HUES6 (cell line): ENCODE measurements at regions not wholly inside any gene's neighbourhood (a gene's known extent, or its start where the extent isn't known, plus 50 kb on each side); places are given as distances from the start of the nearest gene placed in this dataset.

ENCODE experiments used
- H3K27ac ChIP-seq: 2 replicates; pipeline ENCODE4 v1.7.0; 2013; ENCODE audit warnings: low read depth, mild to moderate bottlenecking, low read length, inconsistent platforms
- H3K27me3 ChIP-seq: 2 replicates; pipeline ENCODE4 v1.6.1; 2013; ENCODE audit warnings: low read length; ENCODE audit not compliant: control insufficient read depth, insufficient read depth
- H3K36me3 ChIP-seq: 2 replicates; pipeline ENCODE4 v1.6.1; 2013; ENCODE audit warnings: low read length; ENCODE audit not compliant: control insufficient read depth, insufficient read depth
- H3K4me1 ChIP-seq: 2 replicates; pipeline ENCODE4 v1.6.1; 2013; ENCODE audit warnings: low read length; ENCODE audit not compliant: control insufficient read depth, insufficient read depth
- H3K4me3 ChIP-seq: 2 replicates; pipeline ENCODE4 v1.5.1; 2013; ENCODE audit warnings: low read depth, low read length
- H3K9ac ChIP-seq: one replicate; pipeline ENCODE4 v1.6.1; 2013; ENCODE audit warnings: mild to moderate bottlenecking, low read length
- H3K9me3 ChIP-seq: 2 replicates; pipeline ENCODE4 v1.6.1; 2013; ENCODE audit warnings: low read depth, low read length; ENCODE audit not compliant: control insufficient read depth, insufficient read depth

DNA sequence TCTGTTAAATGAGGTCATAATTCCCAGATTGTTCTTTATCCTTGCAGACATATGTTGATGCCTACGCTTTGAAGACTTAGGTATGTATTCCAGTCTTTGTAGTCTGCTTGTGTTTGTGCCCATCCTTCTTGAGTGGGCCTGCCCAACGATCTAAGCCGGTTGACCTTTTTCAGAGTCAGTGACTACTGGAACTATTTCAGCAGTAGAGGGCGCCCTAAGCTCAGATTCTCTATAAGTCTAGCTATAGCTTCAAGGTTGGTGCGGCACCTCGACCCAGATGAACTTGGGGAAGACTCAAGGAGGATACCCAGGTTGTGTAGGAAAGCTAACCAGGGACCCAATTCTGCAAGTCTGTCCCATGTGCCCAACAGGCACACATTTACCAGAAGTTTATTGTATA is 228.8 kb upstream of the PPP2R3A start:
- H3K9me3 ChIP-seq = no peaks in the 10 kb centered on the region; the same call in 1 of the 2 replicates
- H3K4me1 ChIP-seq = no peaks in the 10 kb centered on the region
- no peaks in the 10 kb centered on the region for H3K36me3 ChIP-seq
- no peaks in the 10 kb centered on the region for H3K27me3 ChIP-seq
- no peak overlapping the region for H3K27ac ChIP-seq
- H3K9ac ChIP-seq = no peak overlapping the region
- H3K4me3 ChIP-seq = no peak overlapping the region

DNA sequence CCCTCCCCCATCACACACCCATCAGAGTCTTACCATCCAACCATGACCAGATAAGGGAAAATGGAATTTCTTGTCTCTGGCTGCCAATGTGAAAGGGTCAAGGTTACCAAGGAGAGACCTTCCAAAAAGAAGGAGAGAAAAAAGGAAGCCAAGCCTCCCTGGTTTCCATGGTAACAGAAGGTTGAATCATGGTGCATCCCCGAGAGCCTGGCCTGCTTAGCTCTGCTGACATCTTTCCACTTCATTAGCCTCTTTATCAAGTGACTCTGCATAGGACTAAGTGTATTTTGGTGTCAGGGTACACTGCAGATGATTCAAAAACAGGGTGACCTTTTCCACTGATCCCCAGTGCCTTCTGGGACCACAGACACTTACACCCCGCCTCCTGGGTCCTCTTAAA is 225.7 kb upstream of the PPP2R3A start:
- H3K9me3 ChIP-seq = no peaks in the 10 kb centered on the region; the same call in 1 of the 2 replicates
- H3K9ac ChIP-seq = no peak overlapping the region
- H3K4me3 ChIP-seq = no peak overlapping the region
- no peaks in the 10 kb centered on the region for H3K36me3 ChIP-seq
- no peaks in the 10 kb centered on the region for H3K4me1 ChIP-seq
- no peak overlapping the region for H3K27ac ChIP-seq
- H3K27me3 ChIP-seq = no peaks in the 10 kb centered on the region

DNA sequence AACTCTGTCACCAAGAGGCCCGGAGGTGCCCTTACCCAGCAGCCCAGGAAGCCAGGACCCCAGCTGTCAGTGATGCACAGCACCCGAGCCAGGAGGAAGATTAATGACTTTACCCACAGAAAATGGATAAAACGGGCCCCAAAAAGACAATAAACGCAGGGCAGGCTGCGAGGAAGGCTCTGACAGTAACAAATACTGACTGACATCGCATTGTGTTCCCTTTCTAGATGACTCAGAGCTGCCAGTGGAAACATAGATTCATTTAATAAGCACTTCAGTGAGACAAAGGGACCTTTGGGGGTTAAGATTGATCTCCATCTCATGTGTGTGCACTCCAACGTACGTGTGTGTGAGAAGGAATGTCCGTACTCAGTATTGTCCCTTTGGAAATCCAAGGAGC is 225.3 kb upstream of the PPP2R3A start:
- Histone ChIP-seq H3K9me3 (no peaks in the 10 kb centered on the region; the same call in 1 of the 2 replicates), H3K4me1 (no peaks in the 10 kb centered on the region), H3K36me3 (no peaks in the 10 kb centered on the region), H3K27ac (no peak overlapping the region), H3K27me3 (no peaks in the 10 kb centered on the region), H3K4me3 (no peak overlapping the region), H3K9ac (no peak overlapping the region)

DNA sequence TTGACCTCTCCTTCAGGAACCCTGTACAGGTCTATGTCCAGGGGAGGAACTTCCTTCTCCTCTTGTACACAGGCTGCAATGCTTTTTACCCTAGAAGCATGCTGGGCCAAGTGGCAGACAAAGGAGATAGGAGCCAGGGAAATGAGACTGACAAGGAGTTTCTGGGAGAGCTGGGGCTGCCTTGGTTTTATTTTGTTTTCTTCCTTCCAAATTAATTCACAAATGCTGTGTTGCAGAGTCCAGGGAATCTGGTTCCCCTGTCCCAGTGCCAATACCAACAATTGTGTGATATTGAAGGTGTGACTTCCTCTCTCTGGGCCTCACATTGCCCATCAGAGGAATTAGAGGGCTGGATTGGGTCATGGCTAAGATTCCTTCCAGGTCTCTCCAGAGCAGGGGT is 224.8 kb upstream of the PPP2R3A start:
- H3K4me1 ChIP-seq = no peaks in the 10 kb centered on the region
- H3K9me3 ChIP-seq = no peaks in the 10 kb centered on the region; the same call in 1 of the 2 replicates
- no peak overlapping the region for H3K27ac ChIP-seq
- no peaks in the 10 kb centered on the region for H3K36me3 ChIP-seq
- peaks cover 1% of the 10 kb centered on the region; the same call in 1 of the 2 replicates for H3K27me3 ChIP-seq
- no peak overlapping the region for H3K9ac ChIP-seq
- H3K4me3 ChIP-seq = no peak overlapping the region

DNA sequence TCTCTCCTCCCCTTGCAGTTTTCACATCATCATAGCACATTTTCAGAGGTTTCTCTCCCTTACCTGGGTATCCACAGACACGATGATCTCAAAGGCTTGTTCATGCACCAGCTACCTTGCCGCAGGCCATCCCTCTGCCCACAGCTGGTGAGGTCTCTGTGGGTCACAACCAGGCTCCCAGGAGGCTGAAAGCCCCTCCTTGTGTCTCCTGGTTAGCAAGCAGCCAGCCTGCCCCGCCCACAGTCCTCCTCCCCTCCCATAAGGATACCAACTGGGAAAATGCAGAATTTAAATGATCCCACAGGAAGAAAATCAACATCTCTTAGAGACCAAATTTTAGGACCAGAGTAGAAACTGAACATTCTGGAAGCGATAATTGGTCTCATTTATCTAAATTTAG is 213.5 kb upstream of the PPP2R3A start:
- H3K4me3 ChIP-seq = no peak overlapping the region
- H3K9ac ChIP-seq = no peak overlapping the region
- H3K9me3 ChIP-seq = no peaks in the 10 kb centered on the region
- no peak overlapping the region for H3K27ac ChIP-seq
- no peaks in the 10 kb centered on the region for H3K36me3 ChIP-seq
- no peaks in the 10 kb centered on the region for H3K4me1 ChIP-seq
- H3K27me3 ChIP-seq = no peaks in the 10 kb centered on the region; the same call in 1 of the 2 replicates

DNA sequence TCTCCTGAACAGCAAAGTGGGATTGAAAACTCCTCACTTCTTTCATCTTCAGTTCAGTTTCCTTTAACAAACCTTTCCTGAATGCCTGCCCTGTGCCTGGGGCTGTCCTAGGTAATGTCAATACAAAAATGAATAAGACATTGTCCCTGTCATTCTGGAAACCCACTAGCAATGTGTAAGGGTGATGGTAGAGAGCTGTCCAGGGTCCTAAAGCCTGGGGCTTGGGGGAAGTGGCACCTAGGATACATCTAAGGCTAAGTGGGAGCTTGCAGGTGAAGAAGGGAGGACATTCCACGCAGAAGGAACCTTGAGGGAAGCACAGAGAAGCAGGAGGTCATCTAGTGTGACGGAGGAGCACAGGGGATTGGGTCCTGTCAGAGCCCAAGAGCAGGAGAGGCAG is 212.7 kb upstream of the PPP2R3A start:
- no peaks in the 10 kb centered on the region; the same call in 1 of the 2 replicates for H3K27me3 ChIP-seq
- H3K4me3 ChIP-seq = no peak overlapping the region
- H3K4me1 ChIP-seq = no peaks in the 10 kb centered on the region
- no peaks in the 10 kb centered on the region for H3K9me3 ChIP-seq
- H3K9ac ChIP-seq = no peak overlapping the region
- no peak overlapping the region for H3K27ac ChIP-seq
- H3K36me3 ChIP-seq = no peaks in the 10 kb centered on the region

DNA sequence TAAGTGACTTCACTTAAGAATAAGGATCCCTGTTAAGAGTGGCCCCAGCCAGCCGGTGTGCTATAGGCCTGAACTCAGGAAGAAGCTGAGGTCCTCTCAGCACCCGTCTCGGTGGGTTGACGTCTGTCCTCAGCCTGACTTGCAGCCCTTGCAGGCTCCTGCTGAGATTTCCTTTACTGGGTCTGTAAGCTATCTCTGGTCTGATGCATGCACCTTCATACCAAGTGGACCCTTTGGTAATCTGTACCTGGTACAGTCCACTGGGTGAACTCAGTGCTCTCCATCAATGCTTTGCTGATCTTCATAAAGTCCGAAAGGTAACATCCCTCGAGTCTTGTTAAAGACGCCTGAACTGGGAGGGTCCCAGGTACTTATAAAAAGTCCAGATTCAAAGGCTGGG is 212.0 kb upstream of the PPP2R3A start:
- no peak overlapping the region for H3K9ac ChIP-seq

DNA sequence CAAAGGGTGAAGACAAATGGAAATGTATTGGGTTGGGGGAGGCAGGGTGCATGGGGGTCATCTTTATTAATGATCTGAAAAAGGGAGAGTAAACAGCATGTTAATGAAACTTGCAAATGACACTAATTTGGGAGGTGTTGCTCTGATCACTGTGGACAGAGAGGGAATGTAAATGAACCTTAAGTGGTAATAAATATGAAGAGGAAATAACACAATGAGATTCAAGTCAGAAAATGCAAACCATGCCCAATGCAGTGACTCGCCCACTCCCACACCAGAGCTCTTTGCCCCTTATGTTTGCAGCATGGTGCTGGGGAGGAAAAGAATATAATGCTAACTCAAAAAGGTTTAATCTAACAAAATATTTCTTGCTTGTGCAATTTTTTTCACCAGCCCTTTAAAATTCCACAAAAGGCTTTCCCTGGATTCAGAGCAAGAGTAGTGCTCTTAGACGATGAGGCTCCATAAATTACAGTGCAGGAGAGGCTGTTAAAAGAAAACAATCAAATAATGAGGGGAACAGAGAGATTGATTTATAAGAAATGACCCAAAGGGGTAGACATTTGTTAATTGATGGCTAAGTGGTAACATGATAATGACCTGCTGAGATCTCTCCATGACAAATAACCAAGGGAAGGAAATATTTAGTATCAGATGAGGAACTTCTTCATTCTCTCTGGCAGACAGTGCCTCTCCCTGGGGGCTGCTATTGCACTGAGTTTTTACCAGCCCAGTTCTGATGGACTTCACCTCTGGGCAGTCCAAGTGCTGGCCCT is 210.0 kb upstream of the PPP2R3A start:
- H3K27me3 ChIP-seq = no peaks in the 10 kb centered on the region; the same call in 1 of the 2 replicates
- no peak overlapping the region for H3K9ac ChIP-seq
- H3K4me3 ChIP-seq = no peak overlapping the region
- no peaks in the 10 kb centered on the region for H3K36me3 ChIP-seq
- H3K4me1 ChIP-seq = no peaks in the 10 kb centered on the region
- H3K27ac ChIP-seq = no peak overlapping the region
- no peaks in the 10 kb centered on the region for H3K9me3 ChIP-seq

More for the DNA sequence above, 212.0 kb upstream of the PPP2R3A start:
- no peaks in the 10 kb centered on the region for H3K4me1 ChIP-seq
- no peaks in the 10 kb centered on the region; the same call in 1 of the 2 replicates for H3K27me3 ChIP-seq
- H3K9me3 ChIP-seq = no peaks in the 10 kb centered on the region
- H3K36me3 ChIP-seq = no peaks in the 10 kb centered on the region
- H3K27ac ChIP-seq = no peak overlapping the region
- no peak overlapping the region for H3K4me3 ChIP-seq

DNA sequence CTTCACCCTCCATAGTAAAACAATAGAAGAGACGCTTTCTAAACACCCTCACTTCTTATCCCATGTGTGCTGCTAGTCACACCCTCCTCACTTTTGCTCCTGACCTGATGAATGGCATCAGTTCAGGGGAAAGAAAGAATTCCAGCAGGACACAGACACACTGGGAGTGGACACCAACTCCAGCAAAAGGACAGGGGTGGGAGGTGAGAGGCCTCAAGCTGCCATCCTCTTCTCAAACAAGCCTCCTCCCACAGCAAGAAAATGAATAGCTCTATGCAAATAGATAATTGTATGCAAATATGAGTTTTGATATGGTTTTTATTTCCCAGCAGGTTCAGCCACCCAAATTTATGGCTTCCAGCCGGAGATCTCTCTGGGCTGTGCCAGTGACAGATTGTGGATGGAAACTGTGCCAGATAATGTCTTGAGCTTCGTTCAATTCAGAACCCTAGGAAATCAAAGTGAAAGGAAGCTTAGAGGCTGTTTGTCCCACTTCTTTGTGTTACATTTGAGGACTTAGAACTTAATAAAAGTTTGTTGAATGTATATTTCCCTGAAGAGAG is 209.3 kb upstream of the PPP2R3A start:
- no peak overlapping the region for H3K9ac ChIP-seq
- H3K27me3 ChIP-seq = no peaks in the 10 kb centered on the region
- no peaks in the 10 kb centered on the region for H3K4me1 ChIP-seq
- no peaks in the 10 kb centered on the region for H3K9me3 ChIP-seq
- H3K27ac ChIP-seq = no peak overlapping the region
- no peaks in the 10 kb centered on the region for H3K36me3 ChIP-seq
- H3K4me3 ChIP-seq = no peak overlapping the region

DNA sequence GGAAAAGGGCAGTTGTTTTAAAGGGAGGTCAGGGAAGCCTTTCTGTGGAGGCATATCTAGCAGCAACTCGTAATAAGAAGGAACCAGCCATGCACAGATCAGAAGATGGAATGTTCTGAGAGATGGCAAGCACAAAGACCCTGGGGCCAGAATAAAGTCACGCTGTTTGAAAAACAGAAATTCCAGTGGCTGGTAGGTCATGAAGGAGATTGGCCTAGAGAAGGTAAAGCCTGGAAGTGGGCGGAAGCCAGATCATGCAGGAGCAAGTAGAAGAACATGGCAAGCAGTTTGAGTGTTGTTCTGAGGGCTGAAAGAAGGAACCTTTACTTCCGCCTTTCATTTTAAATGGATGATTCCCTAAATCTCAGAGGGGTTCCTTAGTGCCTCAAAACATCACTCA is 208.1 kb upstream of the PPP2R3A start:
- Histone ChIP-seq H3K9ac (no peak overlapping the region), H3K27me3 (no peaks in the 10 kb centered on the region), H3K27ac (no peak overlapping the region), H3K4me1 (no peaks in the 10 kb centered on the region), H3K36me3 (no peaks in the 10 kb centered on the region), H3K9me3 (no peaks in the 10 kb centered on the region), H3K4me3 (no peak overlapping the region)

DNA sequence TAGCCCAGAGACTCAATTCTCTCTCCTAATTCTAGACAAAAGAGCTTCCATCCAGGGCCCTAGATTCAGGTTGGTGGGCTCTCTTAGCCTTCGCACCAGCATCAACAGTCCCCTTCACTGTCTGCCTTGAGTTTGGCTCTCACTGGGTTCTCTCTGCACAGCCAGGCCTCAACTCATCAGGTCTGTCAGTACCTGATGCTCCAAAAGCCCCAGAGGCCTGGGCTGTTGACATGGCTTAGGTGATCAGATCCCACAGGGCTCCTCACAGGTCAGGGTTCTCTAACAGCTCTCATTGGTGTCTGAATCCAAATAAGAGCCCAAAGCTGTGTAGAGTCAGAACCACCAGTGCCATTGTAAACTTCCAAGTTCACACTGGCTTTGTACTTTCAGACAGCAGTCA is 206.6 kb upstream of the PPP2R3A start:
- Histone ChIP-seq H3K27me3 (no peaks in the 10 kb centered on the region), H3K9ac (no peak overlapping the region), H3K4me3 (no peak overlapping the region), H3K36me3 (no peaks in the 10 kb centered on the region), H3K9me3 (no peaks in the 10 kb centered on the region), H3K27ac (no peak overlapping the region), H3K4me1 (no peaks in the 10 kb centered on the region; the same call in 1 of the 2 replicates)
